Prostate gland (tissue), 2 donors: ENCODE measurements at regions not wholly inside any gene's neighbourhood (a gene's known extent, or its start where the extent isn't known, plus 50 kb on each side); places are given as distances from the start of the nearest gene placed in this dataset.

ENCODE experiments used
- CTCF ChIP-seq, 4 experiments: fragments of 200-600 bp in 2 of 4; fragments of 450-650 bp in 2 of 4; sonication (generic) in 2 of 4; IDR thresholded peaks; 1 replicate in 3 of 4; 2 replicates in 1 of 4; pipeline ENCODE4 v1.5.1; 2016 to 2019; ENCODE audit warnings: antibody characterized with exemption in 4 of 4, mild to moderate bottlenecking in 2 of 4, moderate library complexity in 2 of 4
- POLR2A ChIP-seq: fragments of 450-650 bp; IDR thresholded peaks from one replicate; pipeline ENCODE4 v1.6.1; 2016; ENCODE audit warnings: antibody characterized with exemption, mild to moderate bottlenecking

- TF ChIP-seq CTCF (IDR thresholded peaks at IDR 0.05) = peak in 2 of 4 experiments; percentile 12 to 22
- TF ChIP-seq POLR2A = no peak
Measured at GRCh38 chr12:65685514-65685913, 138.8 kb upstream of the HMGA2 start.
